NT2/D1 (cell line): ENCODE measurements at regions not wholly inside any gene's neighbourhood (a gene's known extent, or its start where the extent isn't known, plus 50 kb on each side); places are given as distances from the start of the nearest gene placed in this dataset.

Experiments
- DNase-seq: peaks from one replicate; pipeline ENCODE4 v3.0.0-alpha.2; 2011; ENCODE audit warnings: low read depth, low spot score
- H3K27me3 ChIP-seq: 2 replicates; pipeline ENCODE4 v1.6.0; 2011; ENCODE audit warnings: mild to moderate bottlenecking; ENCODE audit not compliant: insufficient read length, insufficient read depth
- H3K36me3 ChIP-seq: 2 replicates; pipeline ENCODE4 v1.6.1; 2011; ENCODE audit warnings: mild to moderate bottlenecking, low read length, mixed read lengths; ENCODE audit not compliant: insufficient read depth, insufficient read length
- H3K4me1 ChIP-seq: 2 replicates; pipeline ENCODE4 v1.5.1; 2011; ENCODE audit not compliant: insufficient read depth, insufficient read length
- H3K4me3 ChIP-seq: 2 replicates; pipeline ENCODE4 v1.5.1; 2011; ENCODE audit warnings: low read depth; ENCODE audit not compliant: insufficient read length
- H3K9ac ChIP-seq: 2 replicates; pipeline ENCODE4 v1.6.0; 2011; ENCODE audit warnings: low read depth; ENCODE audit not compliant: insufficient read length
- H3K9me3 ChIP-seq: 2 replicates; pipeline ENCODE4 v1.5.1; 2011; ENCODE audit warnings: mild to moderate bottlenecking, low read length; ENCODE audit not compliant: insufficient read depth
- SUZ12 ChIP-seq: IDR thresholded peaks from 2 replicates; pipeline ENCODE4 v1.6.1; 2011; ENCODE audit not compliant: insufficient read length, insufficient read depth; ENCODE audit errors: extremely low read depth
- YY1 ChIP-seq: IDR thresholded peaks from 2 replicates; pipeline ENCODE4 v1.6.1; 2011; ENCODE audit not compliant: insufficient read length, insufficient read depth
- ZNF274 ChIP-seq: IDR thresholded peaks from 2 replicates; pipeline ENCODE4 v1.6.1; 2011; ENCODE audit warnings: mild to moderate bottlenecking, low read depth, low read length

DNA sequence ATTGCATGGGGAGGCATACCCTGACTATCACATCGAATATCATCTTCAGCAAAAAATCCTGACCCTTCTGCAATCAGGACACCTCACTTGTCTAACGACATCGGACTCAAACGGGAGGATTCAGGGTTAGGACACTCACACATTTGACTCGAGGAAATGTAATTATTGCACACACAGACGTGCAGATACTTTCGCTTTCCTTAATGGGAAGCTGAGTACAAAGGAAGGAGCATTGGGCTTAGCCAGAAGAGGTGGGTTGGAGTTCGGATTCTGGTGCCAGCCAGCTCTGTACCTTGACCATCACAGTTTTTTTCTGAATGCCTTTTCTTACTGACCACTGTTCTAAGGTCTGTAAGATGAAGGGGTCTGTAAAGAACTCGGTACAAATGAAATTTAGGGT, 260.4 kb downstream of the GALC start:
- Histone ChIP-seq H3K4me3 (no peak overlapping the region), H3K27me3 (no peaks in the 10 kb centered on the region), H3K4me1 (no peaks in the 10 kb centered on the region), H3K9ac (no peak overlapping the region), H3K36me3 (no peaks in the 10 kb centered on the region), H3K9me3 (no peaks in the 10 kb centered on the region; the same call in 1 of the 2 replicates)
- TF ChIP-seq SUZ12 = no peak
- no peak for TF ChIP-seq ZNF274
- no peak for TF ChIP-seq YY1
- DNase-seq = no peak

DNA sequence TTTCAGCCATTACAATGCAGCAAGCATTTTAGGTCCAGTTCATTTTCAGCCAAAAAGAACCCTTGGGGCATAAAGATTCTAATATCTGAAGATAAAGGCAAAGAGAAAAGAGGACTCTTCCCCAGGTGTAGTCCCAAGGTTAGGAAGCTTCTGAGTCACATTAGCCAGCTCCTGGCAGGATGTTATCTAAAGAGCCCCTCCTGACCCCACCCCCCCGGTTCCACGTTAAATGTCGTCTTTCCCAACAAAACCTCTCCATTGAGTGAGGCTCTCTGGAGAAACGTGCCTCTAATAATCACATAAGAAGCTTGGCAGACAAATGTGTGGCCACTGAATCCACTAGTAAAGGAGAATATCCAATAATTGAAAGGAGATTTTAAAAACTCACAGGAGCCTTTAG, 267.7 kb downstream of the GALC start:
- DNase-seq = no peak
- Histone ChIP-seq H3K4me1 (no peaks in the 10 kb centered on the region), H3K36me3 (no peaks in the 10 kb centered on the region), H3K9ac (no peak overlapping the region), H3K4me3 (no peak overlapping the region), H3K9me3 (no peaks in the 10 kb centered on the region), H3K27me3 (no peaks in the 10 kb centered on the region)
- no peak for TF ChIP-seq SUZ12
- no peak for TF ChIP-seq YY1
- no peak for TF ChIP-seq ZNF274

GRCh38 chr14:87712396-87713090, 280.4 kb downstream of the GALC start:
- no peaks in the 10 kb centered on the region for H3K4me1 ChIP-seq
- no peak for DNase-seq
- no peak overlapping the region for H3K4me3 ChIP-seq
- no peaks in the 10 kb centered on the region for H3K9me3 ChIP-seq
- no peaks in the 10 kb centered on the region for H3K27me3 ChIP-seq
- no peaks in the 10 kb centered on the region for H3K36me3 ChIP-seq
- no peak for TF ChIP-seq SUZ12
- TF ChIP-seq ZNF274 = no peak
- no peak for TF ChIP-seq YY1
- no peak overlapping the region for H3K9ac ChIP-seq

DNA sequence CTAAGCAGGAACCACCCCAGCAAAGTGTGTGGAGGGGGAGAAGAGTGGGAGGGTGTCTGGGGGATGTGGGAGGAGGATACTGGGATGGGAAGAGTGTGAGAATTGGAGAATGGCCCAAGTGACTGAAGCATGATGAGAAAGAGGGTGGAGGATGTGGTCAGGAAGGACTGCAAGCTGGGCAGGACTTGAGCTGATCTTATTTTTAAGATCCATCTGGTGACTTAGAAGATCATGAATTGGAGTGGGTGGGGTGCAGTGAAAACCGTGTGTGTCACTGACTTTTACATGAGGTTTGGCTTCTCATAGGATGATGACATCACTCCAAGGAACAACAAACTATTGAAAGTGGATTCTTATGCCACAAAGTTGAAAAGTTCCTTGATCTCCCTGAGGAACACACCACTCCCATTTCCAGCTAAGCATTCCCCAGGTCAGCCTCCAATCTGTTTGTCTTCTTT, 287.5 kb downstream of the GALC start:
- Histone ChIP-seq H3K27me3 (no peaks in the 10 kb centered on the region), H3K9me3 (no peaks in the 10 kb centered on the region), H3K36me3 (no peaks in the 10 kb centered on the region), H3K4me1 (no peaks in the 10 kb centered on the region), H3K9ac (no peak overlapping the region), H3K4me3 (no peak overlapping the region)
- TF ChIP-seq SUZ12 (no peak), ZNF274 (no peak), YY1 (no peak)
- DNase-seq = no peak

GRCh38 chr14:87698481-87698880, 294.5 kb downstream of the GALC start:
- Histone ChIP-seq H3K9me3 (no peaks in the 10 kb centered on the region), H3K27me3 (no peaks in the 10 kb centered on the region), H3K9ac (no peak overlapping the region), H3K36me3 (no peaks in the 10 kb centered on the region), H3K4me1 (no peaks in the 10 kb centered on the region), H3K4me3 (no peak overlapping the region)
- TF ChIP-seq ZNF274 = no peak
- no peak for TF ChIP-seq YY1
- TF ChIP-seq SUZ12 = no peak
- DNase-seq = no peak

GRCh38 chr14:87696485-87696884, 296.5 kb downstream of the GALC start:
- no peak for DNase-seq
- H3K4me1 ChIP-seq = no peaks in the 10 kb centered on the region
- no peak overlapping the region for H3K9ac ChIP-seq
- TF ChIP-seq YY1 (no peak), SUZ12 (no peak), ZNF274 (no peak)
- H3K4me3 ChIP-seq = no peak overlapping the region
- no peaks in the 10 kb centered on the region for H3K9me3 ChIP-seq
- no peaks in the 10 kb centered on the region for H3K27me3 ChIP-seq
- no peaks in the 10 kb centered on the region for H3K36me3 ChIP-seq

GRCh38 chr14:87691042-87691881, 301.7 kb downstream of the GALC start:
- Histone ChIP-seq H3K27me3 (no peaks in the 10 kb centered on the region), H3K9ac (no peak overlapping the region), H3K4me1 (no peaks in the 10 kb centered on the region), H3K9me3 (no peaks in the 10 kb centered on the region), H3K4me3 (no peak overlapping the region), H3K36me3 (no peaks in the 10 kb centered on the region)
- TF ChIP-seq ZNF274 (no peak), SUZ12 (no peak), YY1 (no peak)
- no peak for DNase-seq
